ENCODE measurements at regions not wholly inside any gene's neighbourhood (a gene's known extent, or its start where the extent isn't known, plus 50 kb on each side); places are given as distances from the start of the nearest gene placed in this dataset.

GRCh38 chr20:46811224-46812084, 83.2 kb upstream of the EYA2 start:
- TF ChIP-seq CTCF (IDR thresholded peaks at IDR 0.05; ENCODE audit: insufficient read depth, low read depth, low read length), result no peak
- DNase-seq (ENCODE audit: low read depth), result no peak
- no peak overlapping the region for H3K4me3 ChIP-seq (ENCODE audit: low read depth, low read length)

GRCh38 chr20:46814366-46815232, 80.0 kb upstream of the EYA2 start:
- peak; percentile 17 for DNase-seq (ENCODE audit: low read depth)
- no peak for TF ChIP-seq CTCF (IDR thresholded peaks at IDR 0.05; ENCODE audit: insufficient read depth, low read depth, low read length)
- H3K4me3 ChIP-seq (ENCODE audit: low read depth, low read length), result no peak overlapping the region

- no peak for DNase-seq (ENCODE audit: low read depth)
- no peak overlapping the region for H3K4me3 ChIP-seq (ENCODE audit: low read depth, low read length)
- no peak for TF ChIP-seq CTCF (IDR thresholded peaks at IDR 0.05; ENCODE audit: insufficient read depth, low read depth, low read length)
Measured at GRCh38 chr20:46816097-46816496, 78.5 kb upstream of the EYA2 start.

GRCh38 chr20:46816886-46817638, 77.6 kb upstream of the EYA2 start:
- TF ChIP-seq CTCF (IDR thresholded peaks at IDR 0.05; ENCODE audit: insufficient read depth, low read depth, low read length), result no peak
- DNase-seq (ENCODE audit: low read depth), result no peak
- H3K4me3 ChIP-seq (ENCODE audit: low read depth, low read length), result no peak overlapping the region

- TF ChIP-seq CTCF (IDR thresholded peaks at IDR 0.05; ENCODE audit: insufficient read depth, low read depth, low read length), result peak; percentile 12
- no peak for DNase-seq (ENCODE audit: low read depth)
- H3K4me3 ChIP-seq (ENCODE audit: low read depth, low read length), result no peak overlapping the region
Measured at GRCh38 chr20:46820682-46821081, 74.0 kb upstream of the EYA2 start.

GRCh38 chr20:46823271-46823751, 71.3 kb upstream of the EYA2 start:
- TF ChIP-seq CTCF (IDR thresholded peaks at IDR 0.05; ENCODE audit: insufficient read depth, low read depth, low read length), result no peak
- no peak for DNase-seq (ENCODE audit: low read depth)
- no peak overlapping the region for H3K4me3 ChIP-seq (ENCODE audit: low read depth, low read length)

Data from fibroblast of villous mesenchyme (primary cell).